ENCODE measurements at regions not wholly inside any gene's neighbourhood (a gene's known extent, or its start where the extent isn't known, plus 50 kb on each side); places are given as distances from the start of the nearest gene placed in this dataset.
"Not testable (repeated sequence)": the region's sequence is repeated elsewhere in the genome, so short reads cannot be mapped to it uniquely, and the experiment has no call there.

- TF ChIP-seq ESRRA (IDR thresholded peaks at IDR 0.05; ENCODE audit: low read length); EP300 (IDR thresholded peaks at IDR 0.05; ENCODE audit: borderline replicate concordance in 1 of 2, control insufficient read depth in 1 of 2, low read depth in 2 of 2, low read length in 2 of 2); CTCF (IDR thresholded peaks at IDR 0.05 in 2 of 3, conservative IDR thresholded peaks at IDR 0.05 in 1 of 3; ENCODE audit: control insufficient read depth in 2 of 3, extremely low read depth in 1 of 3, insufficient read depth in 1 of 3, low read depth in 3 of 3, low read length in 3 of 3); BHLHE40 (IDR thresholded peaks at IDR 0.05; ENCODE audit: borderline replicate concordance in 1 of 2, low read depth in 2 of 2, low read length in 1 of 2); GABPA (IDR thresholded peaks at IDR 0.05; ENCODE audit: low read depth); MAX (IDR thresholded peaks at IDR 0.05; ENCODE audit: low read depth, low read length); HCFC1 (IDR thresholded peaks at IDR 0.05; ENCODE audit: low read length); RAD51 (IDR thresholded peaks at IDR 0.05): not testable (repeated sequence)
These were observed 177.7 kb downstream of the PCDH18 start for GRCh38 chr4:137354562-137354961.
